IMR-90 (cell line): ENCODE measurements at regions not wholly inside any gene's neighbourhood (a gene's known extent, or its start where the extent isn't known, plus 50 kb on each side); places are given as distances from the start of the nearest gene placed in this dataset.

Source experiments
- ATAC-seq: fragments of 200-7000 bp; cut with Tn5 transposase; 2 replicates; pipeline ENCODE4 v1.9.1; 2020; ENCODE audit warnings: low read depth, mild to moderate bottlenecking, moderate library complexity
- BruUV-seq: library from RNA; stranded (reverse); fragments of 400-500 nt; replicated peaks from 2 replicates; lab custom pipeline; 2021; lab: Mats Ljungman, UMichigan
- CTCF ChIA-PET: fragments of 300-600 bp; formaldehyde crosslinking; extraction: SDS; loops from one replicate; lab custom pipeline; 2021; ENCODE audit warnings: antibody characterized with exemption; lab: Yijun Ruan, JAX
- POLR2A ChIA-PET: fragments of 300-600 bp; sonication (Branson Sonifier 250); formaldehyde crosslinking; loops from one replicate; lab custom pipeline; 2022; ENCODE audit warnings: antibody characterized with exemption; ENCODE audit not compliant: unreplicated experiment; lab: Charles Lee
- DNase-seq: peaks from one replicate; pipeline ENCODE4 v3.0.0; 2013
- H2AFZ ChIP-seq: replicated peaks from 2 replicates; pipeline ENCODE3; 2013; ENCODE audit warnings: low read length, mild to moderate bottlenecking; ENCODE audit not compliant: poor library complexity
- H2AK5ac ChIP-seq: 2 replicates; pipeline ENCODE4 v1.6.1; 2013; ENCODE audit warnings: low read depth, low read length, inconsistent platforms
- H2AK9ac ChIP-seq: replicated peaks from 2 replicates; pipeline ENCODE3; 2013; ENCODE audit warnings: mild to moderate bottlenecking, low read depth, low read length, moderate library complexity; ENCODE audit not compliant: poor library complexity
- H2BK120ac ChIP-seq: 2 replicates; pipeline ENCODE4 v1.6.1; 2013; ENCODE audit warnings: low read depth, low read length, inconsistent platforms
- H2BK15ac ChIP-seq: 3 replicates; pipeline ENCODE4 v1.6.1; 2013; ENCODE audit warnings: low read depth, low read length, inconsistent platforms
- H2BK20ac ChIP-seq: 2 replicates; pipeline ENCODE4 v1.6.1; 2013; ENCODE audit warnings: low read depth, mild to moderate bottlenecking, inconsistent platforms, low read length, moderate library complexity
- H2BK5ac ChIP-seq: 2 replicates; pipeline ENCODE4 v1.6.1; 2013; ENCODE audit warnings: mild to moderate bottlenecking, low read depth, low read length, inconsistent platforms; ENCODE audit not compliant: poor library complexity, severe bottlenecking
- H3K14ac ChIP-seq: replicated peaks from 2 replicates; pipeline ENCODE4 v1.6.1; 2013; ENCODE audit warnings: low read depth, low read length, inconsistent platforms
- H3K18ac ChIP-seq: 2 replicates; pipeline ENCODE4 v1.6.1; 2013; ENCODE audit warnings: low read depth, low read length, control low read depth
- H3K23ac ChIP-seq: 2 replicates; pipeline ENCODE4 v1.6.1; 2013; ENCODE audit warnings: low read depth, low read length, inconsistent platforms
- H3K27ac ChIP-seq: 2 replicates; pipeline ENCODE4 v1.5.1; 2013; ENCODE audit warnings: mild to moderate bottlenecking, control low read depth, low read length; ENCODE audit not compliant: insufficient read depth
- H3K27me3 ChIP-seq: 2 replicates; pipeline ENCODE4 v1.6.1; 2013; ENCODE audit warnings: low read length; ENCODE audit not compliant: control insufficient read depth, insufficient read depth
- H3K36me3 ChIP-seq: 2 replicates; pipeline ENCODE4 v1.6.1; 2013; ENCODE audit warnings: low read length, mixed read lengths; ENCODE audit not compliant: control insufficient read depth, insufficient read depth
- H3K4ac ChIP-seq: 2 replicates; pipeline ENCODE4 v1.6.1; 2013; ENCODE audit warnings: low read depth, low read length, inconsistent platforms
- H3K4me1 ChIP-seq: 2 replicates; pipeline ENCODE4 v1.6.1; 2013; ENCODE audit warnings: low read length, mixed read lengths; ENCODE audit not compliant: control insufficient read depth, insufficient read depth
- H3K4me2 ChIP-seq: 2 replicates; pipeline ENCODE4 v1.6.1; 2013; ENCODE audit warnings: low read depth, mild to moderate bottlenecking, control low read depth, low read length, moderate library complexity
- H3K4me3 ChIP-seq: 2 replicates; pipeline ENCODE4 v1.5.1; 2013; ENCODE audit warnings: low read depth, mild to moderate bottlenecking, control low read depth, low read length, moderate library complexity; ENCODE audit not compliant: insufficient read depth
- H3K56ac ChIP-seq: 2 replicates; pipeline ENCODE4 v1.6.1; 2013; ENCODE audit warnings: low read length, inconsistent platforms; ENCODE audit not compliant: insufficient read depth; ENCODE audit errors: extremely low read depth
- H3K79me1 ChIP-seq, 2 experiments: 2 replicates each; pipeline ENCODE4 v1.6.1; 2013; ENCODE audit warnings: low read length in 2 of 2, inconsistent platforms in 1 of 2, low read depth in 1 of 2
- H3K9ac ChIP-seq: 2 replicates; pipeline ENCODE4 v1.6.1; 2013; ENCODE audit warnings: low read depth, low read length, control low read depth
- H3K9me1 ChIP-seq: 2 replicates; pipeline ENCODE4 v1.6.1; 2013; ENCODE audit warnings: low read length, inconsistent platforms; ENCODE audit not compliant: insufficient read depth
- H3K9me3 ChIP-seq: 2 replicates; pipeline ENCODE4 v1.6.1; 2013; ENCODE audit warnings: low read length; ENCODE audit not compliant: control insufficient read depth, insufficient read depth
- H4K20me1 ChIP-seq: 2 replicates; pipeline ENCODE4 v1.6.1; 2013; ENCODE audit warnings: low read length, inconsistent platforms; ENCODE audit not compliant: insufficient read depth
- H4K5ac ChIP-seq: 2 replicates; pipeline ENCODE4 v1.6.1; 2013; ENCODE audit warnings: mild to moderate bottlenecking, low read depth, low read length, control low read depth
- H4K8ac ChIP-seq, 2 experiments: 2 replicates each; pipeline ENCODE4 v1.6.1; 2013; ENCODE audit warnings: low read depth in 2 of 2, low read length in 2 of 2, control low read depth in 1 of 2, inconsistent platforms in 1 of 2
- H4K91ac ChIP-seq: 2 replicates; pipeline ENCODE4 v1.6.1; 2013; ENCODE audit warnings: low read depth, low read length, inconsistent platforms; ENCODE audit not compliant: insufficient read depth
- BHLHE40 ChIP-seq: fragments of 150-350 bp; IDR thresholded peaks from 2 replicates; pipeline ENCODE4 v1.6.1; 2016; ENCODE audit warnings: mild to moderate bottlenecking, low read depth, low read length
- CEBPB ChIP-seq: IDR thresholded peaks from 2 replicates; pipeline ENCODE4 v1.6.1; 2012; ENCODE audit warnings: low read depth, low read length, improper control_type of control experiment
- CHD1 ChIP-seq: IDR thresholded peaks from 2 replicates; pipeline ENCODE4 v1.6.1; 2012; ENCODE audit warnings: low read depth, low read length, improper control_type of control experiment
- ELK1 ChIP-seq: fragments of 150-350 bp; IDR thresholded peaks from 2 replicates; pipeline ENCODE4 v1.6.1; 2016; ENCODE audit warnings: low read depth, mild to moderate bottlenecking, low read length, moderate library complexity, borderline replicate concordance
- FOS ChIP-seq: fragments of 150-350 bp; IDR thresholded peaks from 2 replicates; pipeline ENCODE4 v1.6.1; 2016; ENCODE audit warnings: low read depth, low read length
- MAFK ChIP-seq: IDR thresholded peaks from 2 replicates; pipeline ENCODE4 v1.6.1; 2012; ENCODE audit warnings: low read depth, low read length, improper control_type of control experiment
- MAZ ChIP-seq: IDR thresholded peaks from 2 replicates; pipeline ENCODE4 v1.6.1; 2012; ENCODE audit warnings: low read depth, mild to moderate bottlenecking, low read length, improper control_type of control experiment, moderate library complexity, borderline replicate concordance
- MXI1 ChIP-seq: IDR thresholded peaks from 2 replicates; pipeline ENCODE4 v1.6.1; 2012; ENCODE audit warnings: low read depth, mild to moderate bottlenecking, low read length, moderate library complexity, borderline replicate concordance
- NFE2L2 ChIP-seq: fragments of 150-350 bp; IDR thresholded peaks from 2 replicates; pipeline ENCODE4 v1.6.1; 2016; ENCODE audit warnings: low read depth, mild to moderate bottlenecking, low read length
- POLR2A ChIP-seq: IDR thresholded peaks from 2 replicates; pipeline ENCODE4 v1.6.1; 2012; ENCODE audit warnings: mild to moderate bottlenecking, low read depth, low read length
- RAD21 ChIP-seq: IDR thresholded peaks from 2 replicates; pipeline ENCODE4 v1.6.1; 2012; ENCODE audit warnings: low read length, improper control_type of control experiment
- RCOR1 ChIP-seq: IDR thresholded peaks from 2 replicates; pipeline ENCODE4 v1.6.1; 2012; ENCODE audit warnings: mild to moderate bottlenecking, low read length, improper control_type of control experiment; ENCODE audit not compliant: insufficient replicate concordance
- RFX5 ChIP-seq: IDR thresholded peaks from 2 replicates; pipeline ENCODE4 v1.8.0; 2012; ENCODE audit warnings: low read depth, mild to moderate bottlenecking, low read length, moderate library complexity
- SMC3 ChIP-seq: fragments of 150-350 bp; IDR thresholded peaks from 2 replicates; pipeline ENCODE4 v1.6.1; 2016; ENCODE audit warnings: low read depth, mild to moderate bottlenecking, antibody characterized with exemption, low read length, moderate library complexity
- USF2 ChIP-seq: fragments of 150-350 bp; IDR thresholded peaks from 2 replicates; pipeline ENCODE4 v1.6.1; 2017; ENCODE audit warnings: mild to moderate bottlenecking, antibody characterized with exemption, low read length, low read depth
- WGBS, 2 experiments: methylation state at CpG; one replicate each; pipeline versions ENCODE4 v1.1.5 to v1.1.7; 2013; ENCODE audit warnings: missing lambda C conversion rate in 2 of 2; ENCODE audit not compliant: insufficient read length in 1 of 2; ENCODE audit errors: extremely low coverage in 2 of 2; 5-methylcytosine and 5-hydroxymethylcytosine counted together
- dilution Hi-C: fragments of 300-500 bp; cut with HindIII; formaldehyde crosslinking; loops from one replicate; pipeline ENCODE4 v1.14.3; 2018; ENCODE audit warnings: low sequenced_read_pairs; ENCODE audit not compliant: unreplicated experiment
- in situ Hi-C: fragments of 300-500 bp; cut with MboI; formaldehyde crosslinking; loops from 3 replicates; pipeline ENCODE4 v1.14.3; 2019; ENCODE audit warnings: low sequenced_read_pairs, inconsistent platforms, mixed read lengths
- intact Hi-C: fragments of 100-400 bp; cut with micrococcal nuclease; formaldehyde crosslinking; loops from 2 replicates; pipeline ENCODE4 v1.10.0; 2022
- TF ChIP-seq, protein P1 (sequence below): conservative IDR thresholded peaks from 2 replicates; pipeline ENCODE4 v1.5.1; 2012; ENCODE audit warnings: mild to moderate bottlenecking, low read depth, low read length, improper control_type of control experiment

DNA sequence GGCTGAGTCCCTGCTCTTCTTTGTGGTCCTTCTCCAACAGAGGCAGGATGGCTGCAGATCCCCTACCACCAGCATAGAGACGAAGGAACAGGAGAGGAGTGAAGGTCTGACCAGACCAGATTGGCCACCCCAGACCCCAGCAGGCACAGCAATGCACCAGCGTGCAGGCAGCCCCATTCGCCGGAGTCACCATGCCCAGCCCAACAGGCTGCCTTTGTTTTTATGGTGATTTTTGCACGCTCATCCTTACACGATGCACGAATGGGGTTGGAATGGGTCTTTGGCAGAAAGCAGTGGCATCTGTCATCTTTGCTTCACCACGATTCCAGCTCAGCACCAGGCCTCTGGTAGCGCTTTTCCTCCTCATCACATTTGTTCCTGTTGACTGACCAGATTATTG lies 427.6 kb downstream of the INHBA start:
- H3K9me1 ChIP-seq, result no peaks in the 10 kb centered on the region
- no peak overlapping the region for H3K56ac ChIP-seq
- dilution Hi-C loops, result no loop called here
- no peak overlapping the region for H3K4me3 ChIP-seq
- DNase-seq, result no peak
- H2BK20ac ChIP-seq, result no peak overlapping the region
- H2AFZ ChIP-seq, result no peak overlapping the region
- H3K79me1 ChIP-seq, result no peaks in the 10 kb centered on the region
- no peak overlapping the region for H4K91ac ChIP-seq
- no peaks in the 10 kb centered on the region for H4K20me1 ChIP-seq
- no TSS peak for BruUV-seq
- H4K5ac ChIP-seq, result no peak overlapping the region
- no peak overlapping the region for H3K14ac ChIP-seq
- no peak overlapping the region for H3K27ac ChIP-seq
- no peak overlapping the region for H3K9ac ChIP-seq
- no peaks in the 10 kb centered on the region for H3K27me3 ChIP-seq
- ChIA-PET CTCF (no interaction called here), POLR2A (no interaction called here)
- no peak overlapping the region for H2BK120ac ChIP-seq
- no peak overlapping the region for H2AK5ac ChIP-seq
- H2BK5ac ChIP-seq, result no peak overlapping the region
- no peak overlapping the region for H3K23ac ChIP-seq
- H2AK9ac ChIP-seq, result no peak overlapping the region
- no peak overlapping the region for H3K18ac ChIP-seq
- ATAC-seq, result no peak
- no peak overlapping the region for H3K4ac ChIP-seq
- H3K36me3 ChIP-seq, result no peaks in the 10 kb centered on the region
- H3K9me3 ChIP-seq, result no peaks in the 10 kb centered on the region
- WGBS, 2 experiments, result no CpG with 5 or more reads among the region's 9 CpGs
- no peak overlapping the region for H2BK15ac ChIP-seq
- H4K8ac ChIP-seq, result no peak overlapping the region
- no peak overlapping the region for H3K4me2 ChIP-seq
- in situ Hi-C loops, result no loop called here
- intact Hi-C loops, result no loop called here
- no peak for TF ChIP-seq ELK1
- no peak for TF ChIP-seq NFE2L2
- TF ChIP-seq USF2, result no peak
- TF ChIP-seq CEBPB, result no peak
- TF ChIP-seq, protein P1, sequence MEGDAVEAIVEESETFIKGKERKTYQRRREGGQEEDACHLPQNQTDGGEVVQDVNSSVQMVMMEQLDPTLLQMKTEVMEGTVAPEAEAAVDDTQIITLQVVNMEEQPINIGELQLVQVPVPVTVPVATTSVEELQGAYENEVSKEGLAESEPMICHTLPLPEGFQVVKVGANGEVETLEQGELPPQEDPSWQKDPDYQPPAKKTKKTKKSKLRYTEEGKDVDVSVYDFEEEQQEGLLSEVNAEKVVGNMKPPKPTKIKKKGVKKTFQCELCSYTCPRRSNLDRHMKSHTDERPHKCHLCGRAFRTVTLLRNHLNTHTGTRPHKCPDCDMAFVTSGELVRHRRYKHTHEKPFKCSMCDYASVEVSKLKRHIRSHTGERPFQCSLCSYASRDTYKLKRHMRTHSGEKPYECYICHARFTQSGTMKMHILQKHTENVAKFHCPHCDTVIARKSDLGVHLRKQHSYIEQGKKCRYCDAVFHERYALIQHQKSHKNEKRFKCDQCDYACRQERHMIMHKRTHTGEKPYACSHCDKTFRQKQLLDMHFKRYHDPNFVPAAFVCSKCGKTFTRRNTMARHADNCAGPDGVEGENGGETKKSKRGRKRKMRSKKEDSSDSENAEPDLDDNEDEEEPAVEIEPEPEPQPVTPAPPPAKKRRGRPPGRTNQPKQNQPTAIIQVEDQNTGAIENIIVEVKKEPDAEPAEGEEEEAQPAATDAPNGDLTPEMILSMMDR, result no peak
- TF ChIP-seq MAFK, result no peak
- TF ChIP-seq CHD1, result no peak
- TF ChIP-seq FOS, result no peak
- TF ChIP-seq MXI1, result no peak
- TF ChIP-seq RAD21, result no peak
- no peak for TF ChIP-seq POLR2A
- TF ChIP-seq RCOR1, result no peak
- TF ChIP-seq BHLHE40, result no peak
- no peak for TF ChIP-seq SMC3
- TF ChIP-seq MAZ, result no peak
- TF ChIP-seq RFX5, result no peak
- H3K4me1 ChIP-seq, result no peaks in the 10 kb centered on the region
